ENCODE measurements at regions not wholly inside any gene's neighbourhood (a gene's known extent, or its start where the extent isn't known, plus 50 kb on each side); places are given as distances from the start of the nearest gene placed in this dataset.
"Not testable (repeated sequence)": the region's sequence is repeated elsewhere in the genome, so short reads cannot be mapped to it uniquely, and the experiment has no call there.

DNA sequence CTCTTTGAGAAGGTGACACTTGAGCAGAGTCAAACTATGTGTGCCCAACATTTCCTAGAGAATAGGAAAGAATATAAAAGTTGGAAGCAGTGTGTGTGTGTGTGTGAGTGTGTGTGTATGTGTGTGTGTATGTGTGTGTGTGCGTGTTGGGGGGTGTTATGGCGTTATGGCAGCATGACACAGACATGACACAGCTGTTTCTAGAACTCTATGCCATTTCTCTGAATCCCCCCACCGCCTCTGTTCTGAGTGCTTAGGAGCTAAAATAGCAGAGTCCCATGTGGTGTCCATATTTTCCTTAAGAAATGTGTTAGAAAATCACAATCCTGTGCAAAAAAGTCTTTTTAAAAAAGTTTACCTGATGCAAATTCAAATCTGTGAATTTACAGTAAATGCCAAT lies 556.1 kb downstream of the RWDD3 start:
- intact Hi-C loops (cut with DNase I, micrococcal nuclease), result no loop called here
- no peak for DNase-seq
- no peak for ATAC-seq

DNA sequence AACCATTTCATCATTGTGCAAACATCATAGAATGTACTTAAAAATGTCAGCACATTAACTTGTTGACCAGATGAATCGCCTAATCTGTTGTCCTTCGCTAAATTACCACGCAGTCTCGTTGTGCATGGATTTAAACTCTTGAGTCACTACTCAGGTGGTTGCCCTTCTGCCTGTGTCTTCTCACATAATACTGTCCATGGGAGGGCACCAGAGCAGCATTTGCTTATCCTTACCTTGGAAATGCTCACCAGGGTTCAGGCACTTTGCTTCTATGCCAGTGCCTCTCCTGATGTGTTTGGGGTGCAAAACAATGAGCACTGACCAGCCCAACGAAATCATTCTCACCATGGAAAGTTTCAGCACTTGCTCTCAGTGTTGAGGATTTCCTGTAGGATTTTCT lies 559.9 kb downstream of the RWDD3 start:
- DNase-seq, result no peak
- intact Hi-C loops (cut with DNase I, micrococcal nuclease), result no loop called here
- no peak for ATAC-seq

DNA sequence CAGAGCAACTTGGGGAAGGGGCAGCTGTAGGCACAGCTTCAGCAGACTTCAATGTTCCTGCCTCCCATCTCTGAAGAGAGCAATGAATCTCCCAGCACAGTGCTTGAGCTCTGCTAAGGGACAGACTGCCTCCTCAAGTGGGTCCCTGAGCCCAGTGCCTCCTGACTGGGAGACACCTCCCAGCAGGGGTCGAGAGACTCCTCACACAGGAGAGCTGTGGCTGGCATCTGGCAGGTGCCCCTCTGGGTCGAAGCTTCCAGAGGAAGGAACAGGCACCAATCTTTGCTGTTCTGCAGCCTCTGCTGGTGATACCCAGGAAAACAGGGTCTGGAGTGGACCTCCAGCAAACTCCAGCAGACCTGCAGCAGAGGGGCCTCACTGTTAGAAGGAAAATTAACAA lies 563.8 kb downstream of the RWDD3 start:
- intact Hi-C loops (cut with DNase I, micrococcal nuclease); DNase-seq; ATAC-seq: not testable (repeated sequence)

DNA sequence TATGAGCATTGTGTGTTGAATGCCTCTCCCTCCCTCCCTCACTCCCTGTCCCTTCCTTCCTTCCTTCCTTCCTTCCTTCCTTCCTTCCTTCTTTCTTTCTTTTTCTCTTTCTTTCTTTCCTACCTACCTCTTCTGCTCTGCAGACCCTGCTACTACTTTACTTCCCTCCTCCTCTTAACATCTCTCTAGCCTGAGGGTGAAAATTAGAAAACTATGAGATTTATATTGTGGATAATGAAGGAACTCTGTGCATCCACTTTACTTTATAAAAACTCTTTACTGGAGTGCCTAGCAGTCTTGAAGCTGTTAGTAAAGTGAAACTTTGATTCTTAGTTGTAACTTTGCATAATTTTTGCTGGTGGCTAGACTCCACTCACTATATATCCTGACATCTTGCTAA lies 572.2 kb downstream of the RWDD3 start:
- intact Hi-C loops (cut with DNase I, micrococcal nuclease), result no loop called here
- no peak for ATAC-seq

DNA sequence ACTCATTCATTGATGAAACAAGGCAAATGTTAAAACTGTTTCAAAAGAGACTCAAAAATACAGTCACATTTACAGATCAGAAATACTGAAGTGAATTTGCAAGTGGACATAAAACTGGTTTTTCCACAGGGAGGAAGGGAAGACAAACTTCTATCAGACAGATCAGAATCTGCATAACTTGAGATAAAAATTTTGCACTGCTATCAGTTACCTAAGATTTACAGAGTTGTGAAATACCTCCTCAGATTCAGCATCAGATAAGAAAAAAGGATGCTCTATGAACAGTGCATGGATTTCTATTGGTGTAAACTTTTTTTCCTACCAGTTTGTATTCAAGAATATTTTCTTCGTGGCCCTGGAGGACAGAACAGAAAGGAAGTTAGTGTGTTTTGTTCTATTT lies 575.4 kb downstream of the RWDD3 start:
- intact Hi-C loops (cut with DNase I, micrococcal nuclease), result no loop called here
- no peak for ATAC-seq

More for the DNA sequence above, 572.2 kb downstream of the RWDD3 start:
- DNase-seq, result no peak

DNA sequence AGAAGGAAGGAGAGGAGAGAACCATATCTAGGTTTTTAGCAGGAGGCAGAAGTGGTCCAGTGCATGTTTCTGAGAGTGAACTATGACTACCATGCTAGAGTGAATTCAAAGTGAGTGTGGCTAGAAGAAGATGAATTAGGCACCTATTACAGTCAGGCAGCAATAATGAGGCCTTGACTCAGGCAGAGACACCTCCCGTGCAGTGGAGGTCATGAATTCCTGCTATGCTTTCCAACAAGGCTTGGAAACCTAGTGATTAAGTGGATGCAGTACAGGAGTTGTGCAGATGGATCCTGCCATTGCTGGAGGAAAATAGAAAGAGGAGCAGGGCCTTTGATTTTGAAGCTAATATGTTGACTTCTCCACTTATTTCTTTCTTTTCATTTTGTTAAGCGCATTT lies 581.5 kb downstream of the RWDD3 start:
- intact Hi-C loops (cut with DNase I, micrococcal nuclease), result no loop called here
- DNase-seq, result no peak
- no peak for ATAC-seq

More for the DNA sequence above, 575.4 kb downstream of the RWDD3 start:
- no peak for DNase-seq

DNA sequence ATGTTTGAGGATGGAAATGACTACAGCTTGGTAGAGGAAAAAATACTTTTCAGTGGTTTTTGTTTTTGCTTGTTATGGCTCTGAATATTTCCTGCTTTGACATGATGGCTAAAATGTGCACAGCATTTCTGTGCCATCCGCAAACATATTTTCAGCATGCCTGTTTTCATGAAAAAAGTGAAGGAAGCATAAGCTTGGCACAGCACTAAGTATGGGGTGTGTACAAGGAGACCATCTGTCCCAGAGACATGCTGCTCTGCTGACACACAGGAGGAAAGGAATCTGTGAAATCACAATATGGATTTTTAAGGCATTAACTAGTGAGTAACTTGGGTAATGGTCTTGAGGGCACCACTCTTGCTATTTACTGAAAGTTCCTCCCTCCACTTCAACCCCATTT lies 595.5 kb downstream of the RWDD3 start:
- no peak for ATAC-seq
- intact Hi-C loops (cut with DNase I, micrococcal nuclease), result no loop called here

DNA sequence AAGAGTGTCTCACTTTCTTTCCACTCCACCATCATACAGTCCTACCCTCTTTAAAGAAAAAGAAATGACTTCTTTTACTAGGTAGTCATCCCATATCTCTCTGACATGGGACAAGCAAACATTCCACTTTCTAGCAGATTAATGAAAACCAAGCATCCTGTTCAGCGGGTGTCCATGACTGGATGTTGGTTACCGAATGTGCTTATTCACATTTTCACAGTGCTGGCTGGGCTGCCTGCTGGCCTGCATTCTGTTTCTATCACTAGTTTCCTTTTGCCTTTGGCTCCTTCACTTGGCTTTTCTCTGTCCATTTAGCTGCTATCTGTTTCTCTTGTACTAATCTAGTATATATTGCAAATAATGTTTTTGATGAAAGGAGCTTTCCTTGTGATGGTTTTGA lies 598.4 kb downstream of the RWDD3 start:
- no peak for ATAC-seq
- DNase-seq, result no peak
- intact Hi-C loops (cut with DNase I, micrococcal nuclease), result no loop called here

More for the DNA sequence above, 595.5 kb downstream of the RWDD3 start:
- DNase-seq, result no peak

DNA sequence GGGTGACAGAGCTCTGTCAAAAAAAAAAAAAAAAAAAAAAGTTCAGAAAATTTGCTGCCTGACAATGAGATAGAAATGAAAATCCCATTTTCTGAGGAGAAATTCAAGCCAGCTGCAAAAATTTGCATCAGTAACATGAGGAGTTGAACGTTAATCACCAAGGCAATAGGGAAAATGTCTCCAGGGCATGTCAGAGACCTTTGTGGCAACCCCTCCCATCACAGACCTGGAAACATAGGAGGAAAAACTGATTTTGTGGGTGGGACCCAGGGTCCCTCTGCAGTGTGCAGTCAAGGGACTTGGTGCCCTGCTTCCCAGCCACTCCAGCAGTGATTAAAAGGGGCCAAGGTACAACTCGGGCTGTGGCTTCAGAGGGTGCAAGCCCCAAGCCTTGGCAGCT lies 615.4 kb downstream of the RWDD3 start:
- DNase-seq, result no peak
- ATAC-seq, result no peak
- intact Hi-C loops (cut with DNase I, micrococcal nuclease), result no loop called here

DNA sequence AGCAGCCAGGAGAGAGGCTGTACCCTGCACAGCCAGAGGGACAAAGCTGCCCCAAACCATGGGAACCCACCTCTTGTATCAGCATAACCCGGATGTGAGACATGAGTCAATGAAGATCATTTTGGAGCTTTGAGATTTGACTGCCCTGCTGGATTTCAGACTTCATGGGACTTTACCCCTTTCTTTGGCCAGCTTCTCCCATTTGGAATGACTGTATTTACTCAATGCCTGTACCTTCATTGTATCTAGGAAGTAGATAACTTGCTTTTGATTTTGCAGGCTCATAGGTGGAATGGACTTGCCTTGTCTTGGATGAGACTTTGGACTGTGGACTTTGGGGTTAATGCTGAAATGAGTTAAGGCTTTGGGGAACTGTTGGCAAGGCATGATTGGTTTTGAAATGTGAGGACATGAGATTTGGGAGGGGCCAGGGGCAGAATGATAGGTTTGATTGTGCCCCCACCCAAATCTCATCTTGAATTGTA lies 616.2 kb downstream of the RWDD3 start:
- intact Hi-C loops (cut with DNase I, micrococcal nuclease), result no loop called here
- no peak for ATAC-seq

DNA sequence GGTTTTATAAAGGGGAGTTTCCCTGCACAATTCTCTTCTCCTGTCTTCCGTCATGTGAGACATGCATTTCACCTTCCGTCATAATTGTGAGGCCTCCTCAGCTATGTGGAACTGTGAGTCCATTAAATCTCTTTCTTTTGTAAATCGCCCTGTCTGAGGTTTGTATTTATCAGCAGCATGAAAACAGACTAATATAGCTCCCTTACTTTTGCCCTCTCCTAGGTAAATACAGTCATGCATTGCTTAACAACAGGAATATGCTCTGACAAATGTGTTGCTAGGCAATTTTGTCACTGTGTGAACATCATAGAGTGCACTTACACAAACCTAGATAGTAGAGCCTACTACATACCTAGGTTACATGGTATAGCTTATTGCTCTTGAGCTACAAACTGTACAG lies 616.8 kb downstream of the RWDD3 start:
- intact Hi-C loops (cut with DNase I, micrococcal nuclease), result no loop called here
- no peak for ATAC-seq
- no peak for DNase-seq

More for the DNA sequence above, 616.2 kb downstream of the RWDD3 start:
- no peak for DNase-seq

DNA sequence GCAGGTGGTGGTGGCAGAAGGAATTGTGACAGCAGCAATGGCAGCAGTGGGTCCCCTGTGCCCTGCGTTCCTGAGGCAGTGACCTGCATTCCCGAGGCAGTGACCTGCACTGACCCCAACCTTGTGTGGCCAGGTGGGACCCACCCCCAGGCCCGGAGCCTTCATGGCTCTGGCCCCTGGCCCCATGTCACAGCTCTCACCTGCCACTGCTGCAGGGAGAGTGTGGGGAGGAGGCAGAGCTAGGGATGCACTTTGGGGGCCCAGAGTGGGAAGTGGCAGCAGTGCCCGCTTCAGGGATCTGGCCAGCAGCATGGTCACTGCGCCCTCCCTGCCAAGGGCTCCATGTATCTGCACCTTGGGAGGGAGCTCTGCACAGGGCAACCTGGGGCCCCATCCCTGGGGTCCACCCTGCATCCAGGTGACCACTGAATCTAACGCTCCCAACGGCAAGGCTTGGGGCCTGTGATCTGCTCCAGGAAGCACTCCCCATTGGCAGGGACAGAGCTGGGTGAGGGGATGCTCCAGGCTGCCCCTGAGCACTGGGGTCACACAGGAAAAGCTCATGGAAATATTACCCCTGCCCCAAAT lies 618.6 kb downstream of the RWDD3 start:
- DNase-seq (no peak), ATAC-seq (no peak)
- intact Hi-C loops (cut with DNase I, micrococcal nuclease), result no loop called here

DNA sequence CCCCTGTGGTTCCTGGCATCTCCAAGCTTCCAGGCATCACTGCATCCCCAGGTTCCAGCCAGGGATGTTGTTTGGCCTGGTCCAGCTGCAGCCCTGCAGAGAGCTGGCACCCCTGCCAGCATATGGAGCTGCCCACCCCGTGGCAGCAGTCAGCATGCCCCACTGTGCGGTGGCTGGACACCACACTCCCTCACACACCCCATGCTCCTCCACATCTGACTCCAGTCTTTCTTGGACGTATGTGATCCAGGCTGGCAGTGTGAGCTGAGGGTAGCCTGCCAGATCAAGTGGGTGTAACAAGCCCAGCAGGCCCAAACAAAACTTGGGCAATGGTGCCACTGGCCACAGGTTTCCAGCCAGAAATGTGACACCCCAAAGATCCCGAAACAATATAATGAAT lies 620.4 kb downstream of the RWDD3 start:
- ATAC-seq (no peak), DNase-seq (no peak)
- intact Hi-C loops (cut with DNase I, micrococcal nuclease), result no loop called here

DNA sequence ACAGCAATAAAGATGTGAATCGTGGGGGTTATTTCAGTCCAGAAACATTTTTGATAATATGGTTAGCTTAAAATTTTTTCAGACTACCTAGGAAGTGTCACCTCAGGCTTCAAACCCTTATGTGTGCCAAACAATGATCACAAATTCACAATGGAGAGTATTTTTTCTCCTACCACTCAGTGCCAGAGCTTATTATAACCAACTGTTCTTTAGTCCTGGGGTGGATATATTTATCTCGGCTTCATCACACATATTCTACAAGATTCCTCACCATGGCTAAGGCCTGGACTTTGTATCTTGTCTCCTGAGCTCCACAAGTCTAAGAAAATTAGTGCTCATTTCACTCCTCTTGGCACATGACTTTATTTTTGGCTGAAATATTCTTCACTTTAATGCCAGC lies 629.1 kb downstream of the RWDD3 start:
- DNase-seq (no peak), ATAC-seq (no peak)
- intact Hi-C loops (cut with DNase I, micrococcal nuclease), result no loop called here

DNA sequence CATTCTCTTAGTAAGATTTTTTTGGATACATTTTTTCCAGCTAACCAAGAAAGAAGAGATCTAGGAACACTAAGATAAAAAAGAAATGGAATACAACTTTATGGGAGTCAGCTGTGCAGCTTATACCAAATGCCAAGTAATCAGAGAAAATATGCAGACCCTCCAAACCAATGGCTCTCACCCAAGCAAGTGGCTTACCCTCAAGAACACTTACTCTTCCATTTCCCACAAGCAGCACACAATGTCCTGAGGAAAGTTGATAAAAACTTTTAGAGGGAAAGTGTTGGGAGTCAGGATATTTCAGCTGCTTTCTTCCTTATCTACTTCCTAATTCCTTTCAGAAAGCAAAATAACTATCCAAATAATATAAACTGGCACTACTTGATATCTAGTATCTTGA lies 631.8 kb downstream of the RWDD3 start:
- DNase-seq, result no peak
- ATAC-seq, result no peak
- intact Hi-C loops (cut with DNase I, micrococcal nuclease), result no loop called here

DNA sequence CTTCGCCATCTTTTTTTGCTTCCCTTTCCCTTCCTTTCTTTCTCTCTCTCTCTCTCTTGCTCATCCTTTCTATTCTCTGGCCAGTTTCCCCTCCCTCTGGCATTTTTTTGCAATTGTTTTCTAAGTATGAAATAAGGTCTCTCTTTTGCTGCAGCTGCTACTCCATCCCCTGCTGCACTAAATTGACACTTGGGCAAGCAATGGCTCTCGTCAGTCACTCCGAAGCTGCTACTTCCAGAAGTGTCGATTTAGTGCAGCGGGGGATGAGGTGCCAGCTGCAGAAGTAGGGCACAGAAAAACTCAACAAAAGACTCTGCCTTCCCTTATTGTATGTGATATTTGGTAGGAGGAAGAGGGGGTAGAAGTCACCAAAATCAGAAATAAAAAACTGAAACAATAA lies 642.3 kb downstream of the RWDD3 start:
- ATAC-seq, result no peak
- intact Hi-C loops (cut with DNase I, micrococcal nuclease), result no loop called here
- DNase-seq, result no peak

DNA sequence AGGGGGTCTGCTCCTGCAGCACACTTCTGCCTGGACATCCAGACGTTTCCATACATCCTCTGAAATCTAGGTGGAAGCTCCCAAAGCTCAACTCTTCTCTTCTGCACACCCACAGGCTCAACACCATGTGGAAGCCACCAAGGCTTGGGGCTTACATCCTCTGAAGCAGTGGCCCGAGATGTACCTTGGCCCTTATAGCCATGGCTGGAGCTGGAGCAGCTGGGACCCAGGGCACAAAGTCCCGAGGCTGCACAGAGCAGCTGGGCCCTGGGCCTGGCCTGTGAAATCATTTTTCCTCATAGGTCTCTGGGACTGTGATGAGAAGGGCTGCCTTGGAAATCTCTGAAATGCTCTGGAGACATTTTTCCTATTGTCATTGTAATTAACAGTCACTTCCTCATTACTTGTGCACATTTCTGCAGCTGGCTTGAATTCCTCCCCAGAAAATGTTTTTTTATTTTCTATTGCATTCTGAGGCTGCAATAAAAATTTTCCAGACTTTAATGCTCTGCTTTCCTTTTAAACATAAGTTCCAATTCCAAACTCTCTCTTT lies 645.6 kb downstream of the RWDD3 start:
- DNase-seq (no peak), ATAC-seq (no peak)
- intact Hi-C loops (cut with DNase I, micrococcal nuclease), result no loop called here

DNA sequence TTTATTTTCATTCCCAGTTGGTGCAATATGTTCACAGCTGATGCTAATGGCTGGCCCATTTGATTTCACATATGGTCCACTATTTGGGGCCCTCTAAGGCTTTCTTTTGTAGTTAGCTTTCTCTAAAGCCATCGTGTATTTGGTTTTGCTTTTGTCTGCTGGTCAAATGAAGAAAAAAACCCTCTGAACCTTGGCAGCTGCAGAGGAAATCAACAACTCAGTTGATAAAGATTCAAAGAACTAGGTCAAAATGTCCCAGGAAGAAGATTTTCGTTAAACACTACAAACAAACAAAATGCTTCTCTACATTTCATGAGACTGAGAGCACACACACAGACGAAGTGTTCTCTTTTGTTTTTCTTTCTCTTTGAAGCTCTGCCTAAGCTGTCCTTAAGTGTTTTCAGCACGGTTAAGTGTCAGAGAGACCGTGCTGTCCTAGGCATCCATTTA lies 655.0 kb downstream of the RWDD3 start:
- ATAC-seq, result no peak
- DNase-seq, result no peak
- intact Hi-C loops (cut with DNase I, micrococcal nuclease), result no loop called here

DNA sequence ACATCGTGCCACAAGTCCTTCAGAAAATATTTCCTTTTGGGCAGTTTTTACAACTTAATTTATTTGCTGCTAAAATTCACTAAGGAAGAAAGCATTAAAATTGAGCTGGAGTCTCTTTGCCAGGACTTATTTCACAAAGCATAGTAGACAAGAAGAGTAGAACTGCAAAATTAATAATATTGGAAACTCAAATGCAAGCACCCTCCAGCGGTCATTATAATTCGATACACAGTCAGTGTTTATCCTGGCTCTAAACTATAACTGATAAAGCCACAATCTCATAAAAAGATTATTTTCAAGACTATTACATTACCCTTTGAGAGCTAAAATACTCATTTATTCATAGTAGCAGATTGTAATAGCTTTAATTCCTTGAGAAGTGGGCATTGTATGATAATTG lies 655.4 kb downstream of the RWDD3 start:
- no peak for ATAC-seq

DNA sequence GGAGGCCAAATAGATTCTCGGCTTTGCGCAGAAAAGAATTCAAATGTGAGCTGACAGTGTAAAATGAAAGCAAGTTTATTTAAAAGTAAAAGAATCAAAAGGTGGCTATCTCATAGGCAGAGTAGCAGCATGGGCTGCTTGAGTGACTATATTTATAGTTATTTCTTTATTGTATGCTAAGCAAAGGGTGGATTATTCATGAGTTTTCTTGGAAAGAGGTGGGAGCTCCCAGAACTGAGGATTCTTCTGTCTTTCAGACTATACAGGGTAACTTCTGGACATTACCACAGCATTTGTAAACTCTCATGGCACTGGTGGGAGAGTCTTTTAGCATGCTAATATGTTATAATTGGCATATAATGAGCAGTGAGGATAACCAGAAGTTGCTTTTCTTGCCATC lies 659.9 kb downstream of the RWDD3 start:
- intact Hi-C loops (cut with DNase I, micrococcal nuclease), result no loop called here
- ATAC-seq, result no peak
- DNase-seq, result no peak

More for the DNA sequence above, 655.4 kb downstream of the RWDD3 start:
- DNase-seq, result no peak
- intact Hi-C loops (cut with DNase I, micrococcal nuclease), result no loop called here

DNA sequence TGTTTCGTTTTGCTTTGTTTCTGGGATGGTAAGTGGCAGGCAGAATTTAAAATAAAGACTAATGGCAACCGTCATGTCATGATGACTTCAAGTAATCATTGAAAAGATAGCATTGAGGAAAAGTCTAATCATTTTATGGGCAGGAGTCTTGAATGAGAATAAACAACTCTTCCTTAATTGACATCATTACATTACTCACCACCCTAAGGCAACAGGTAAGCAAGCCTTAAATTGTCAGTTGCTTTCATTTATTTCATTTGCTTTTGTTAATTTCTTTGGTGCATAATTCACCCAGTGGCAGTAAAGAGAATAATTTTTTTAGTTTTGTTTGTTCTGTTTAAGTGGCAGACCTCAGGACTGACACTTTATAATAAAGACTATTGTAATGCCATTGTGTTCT lies 669.0 kb downstream of the RWDD3 start:
- DNase-seq, result no peak
- no peak for ATAC-seq
- intact Hi-C loops (cut with DNase I, micrococcal nuclease), result no loop called here

Data from left colon (tissue), 2 donors.